Uterus (tissue), 3 donors: ENCODE measurements at regions not wholly inside any gene's neighbourhood (a gene's known extent, or its start where the extent isn't known, plus 50 kb on each side); places are given as distances from the start of the nearest gene placed in this dataset.

Source experiments
- DNase-seq, 2 donors: peaks; one replicate each; pipeline ENCODE4 v3.0.0-alpha.2; 2019 to 2020
- H3K27ac ChIP-seq, 2 donors: fragments of 200-600 bp; sonication (generic); 1 replicate in 1 of 2; 2 replicates in 1 of 2; pipeline ENCODE4 v1.5.1; 2016 to 2018
- H3K27me3 ChIP-seq, 2 donors: fragments of 200-600 bp; sonication (generic); one replicate each; pipeline ENCODE4 v1.5.1; 2018 to 2019; ENCODE audit warnings: control low read depth in 1 of 2
- H3K36me3 ChIP-seq, 2 donors: fragments of 200-600 bp; sonication (generic); one replicate each; pipeline ENCODE4 v1.5.1; 2019; ENCODE audit warnings: control low read depth in 1 of 2
- H3K4me1 ChIP-seq, 2 donors: fragments of 200-600 bp; sonication (generic); one replicate each; pipeline ENCODE4 v1.5.1; 2018 to 2019; ENCODE audit warnings: control low read depth in 1 of 2
- H3K4me3 ChIP-seq, 2 donors: fragments of 200-600 bp; sonication (generic); 1 replicate in 1 of 2; 2 replicates in 1 of 2; pipeline ENCODE4 v1.5.1; 2018 to 2019; ENCODE audit warnings: mild to moderate bottlenecking in 1 of 2
- H3K9me3 ChIP-seq, 2 donors: fragments of 200-600 bp; sonication (generic); one replicate each; pipeline ENCODE4 v1.5.1; 2019; ENCODE audit warnings: control low read depth in 1 of 2
- CTCF ChIP-seq, 4 experiments: fragments of 200-600 bp in 2 of 4; fragments of 450-650 bp in 2 of 4; sonication (generic) in 2 of 4; IDR thresholded peaks; one replicate each; pipeline ENCODE4 v1.5.1; 2016 to 2019; ENCODE audit warnings: antibody characterized with exemption in 4 of 4, mild to moderate bottlenecking in 2 of 4, moderate library complexity in 1 of 4
- POLR2A ChIP-seq, 2 donors: fragments of 450-650 bp; IDR thresholded peaks; one replicate each; pipeline ENCODE4 v1.6.1; 2016; ENCODE audit warnings: antibody characterized with exemption in 2 of 2, mild to moderate bottlenecking in 1 of 2, moderate library complexity in 1 of 2
- intact Hi-C: fragments of 100-400 bp; cut with DNase I; formaldehyde crosslinking; loops from one replicate; pipeline ENCODE4 v1.15.1; 2023; ENCODE audit warnings: low total_unique reads
- donor health status: DM: yes; HTN: yes; CAD: no.

- Histone ChIP-seq H3K4me3 (no peak overlapping the region), H3K4me1 (no peaks in the 10 kb centered on the region), H3K27me3 (no peaks in the 10 kb centered on the region), H3K9me3 (no peaks in the 10 kb centered on the region), H3K27ac (no peak overlapping the region), H3K36me3 (no peaks in the 10 kb centered on the region)
- DNase-seq, result no peak
- TF ChIP-seq CTCF (IDR thresholded peaks at IDR 0.05) (no peak), POLR2A (IDR thresholded peaks at IDR 0.05) (no peak)
- intact Hi-C loops, result no loop called here
Observed at GRCh38 chr2:12363569-12363968, 353.2 kb upstream of the TRIB2 start.

- intact Hi-C loops, result no loop called here
- no peaks in the 10 kb centered on the region for H3K9me3 ChIP-seq
- H3K27me3 ChIP-seq, result no peaks in the 10 kb centered on the region
- no peaks in the 10 kb centered on the region for H3K4me1 ChIP-seq
- no peak overlapping the region for H3K4me3 ChIP-seq
- no peak overlapping the region for H3K27ac ChIP-seq
- no peak for DNase-seq
- TF ChIP-seq POLR2A (IDR thresholded peaks at IDR 0.05) (no peak), CTCF (IDR thresholded peaks at IDR 0.05) (no peak)
- H3K36me3 ChIP-seq, result no peaks in the 10 kb centered on the region
Observed at GRCh38 chr2:12369566-12369965, 347.2 kb upstream of the TRIB2 start.

GRCh38 chr2:12376025-12376424 lies 340.7 kb upstream of the TRIB2 start:
- no peaks in the 10 kb centered on the region for H3K9me3 ChIP-seq
- intact Hi-C loops, result no loop called here
- no peaks in the 10 kb centered on the region for H3K36me3 ChIP-seq
- H3K4me3 ChIP-seq, result no peak overlapping the region
- H3K4me1 ChIP-seq, result no peaks in the 10 kb centered on the region
- no peak for TF ChIP-seq CTCF (IDR thresholded peaks at IDR 0.05)
- no peak for TF ChIP-seq POLR2A (IDR thresholded peaks at IDR 0.05)
- no peak for DNase-seq
- H3K27ac ChIP-seq, result no peak overlapping the region
- H3K27me3 ChIP-seq, result no peaks in the 10 kb centered on the region

GRCh38 chr2:12379143-12379542 lies 337.6 kb upstream of the TRIB2 start:
- H3K27me3 ChIP-seq, result no peaks in the 10 kb centered on the region
- TF ChIP-seq CTCF (IDR thresholded peaks at IDR 0.05) (no peak), POLR2A (IDR thresholded peaks at IDR 0.05) (no peak)
- H3K36me3 ChIP-seq, result no peaks in the 10 kb centered on the region
- H3K27ac ChIP-seq, result no peak overlapping the region
- no peak for DNase-seq
- H3K4me3 ChIP-seq, result no peak overlapping the region
- intact Hi-C loops, result no loop called here
- H3K4me1 ChIP-seq, result no peaks in the 10 kb centered on the region
- no peaks in the 10 kb centered on the region for H3K9me3 ChIP-seq

- no peaks in the 10 kb centered on the region for H3K36me3 ChIP-seq
- H3K27me3 ChIP-seq, result no peaks in the 10 kb centered on the region
- no peak for TF ChIP-seq CTCF (IDR thresholded peaks at IDR 0.05)
- no peak for TF ChIP-seq POLR2A (IDR thresholded peaks at IDR 0.05)
- H3K9me3 ChIP-seq, result no peaks in the 10 kb centered on the region
- H3K4me3 ChIP-seq, result no peak overlapping the region
- H3K4me1 ChIP-seq, result no peaks in the 10 kb centered on the region
- no peak for DNase-seq
- intact Hi-C loops, result no loop called here
- H3K27ac ChIP-seq, result no peak overlapping the region
Observed at GRCh38 chr2:12381543-12382325, 335.0 kb upstream of the TRIB2 start.
